GM19395 (cell line): ENCODE measurements at regions not wholly inside any gene's neighbourhood (a gene's known extent, or its start where the extent isn't known, plus 50 kb on each side); places are given as distances from the start of the nearest gene placed in this dataset.

ENCODE experiments used
- ATAC-seq: cut with Tn5 transposase; IDR thresholded peaks from one replicate; pipeline ENCODE4 v1.9.1; 2021; ENCODE audit warnings: mild to moderate bottlenecking, moderate library complexity; ENCODE audit not compliant: unreplicated experiment

GRCh38 chr7:7044806-7045205 lies 137.5 kb upstream of the C1GALT1 start:
- ATAC-seq = no peak

GRCh38 chr7:7048213-7048612 lies 134.1 kb upstream of the C1GALT1 start:
- ATAC-seq = no peak

DNA sequence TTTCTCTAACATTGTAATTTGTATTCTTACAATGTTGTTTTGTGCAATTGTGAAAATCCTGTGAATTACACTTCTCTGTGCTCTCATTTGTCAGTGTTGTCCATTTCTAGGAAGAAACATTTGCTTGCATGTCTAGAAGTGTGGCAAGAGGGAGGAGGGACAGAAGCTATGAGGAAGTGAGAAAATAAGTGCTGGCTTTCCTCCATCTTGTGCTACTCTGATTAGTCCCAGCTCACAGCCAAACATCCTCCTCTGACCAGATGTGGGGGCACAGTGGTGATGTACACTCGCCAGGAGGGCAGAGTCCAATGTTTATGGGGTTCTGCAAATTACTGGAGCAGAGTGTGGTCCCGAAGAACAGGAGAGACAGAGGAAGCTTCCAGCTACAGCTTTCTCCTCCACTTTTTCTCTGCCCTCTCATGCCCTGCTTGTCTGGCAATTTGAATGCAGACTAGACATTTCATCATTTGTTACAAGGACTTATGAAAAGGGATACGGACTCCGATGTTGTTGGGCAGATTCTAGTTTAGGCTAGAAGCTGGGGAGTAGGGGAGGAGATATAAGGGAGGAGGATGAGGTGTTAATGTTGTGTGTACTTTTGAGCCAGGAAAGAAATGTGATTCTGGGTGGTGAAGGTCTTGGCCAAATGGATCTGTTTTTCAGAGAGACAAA lies 131.0 kb upstream of the C1GALT1 start:
- ATAC-seq = peak; percentile 94

GRCh38 chr7:7054252-7054830 lies 128.0 kb upstream of the C1GALT1 start:
- no peak for ATAC-seq

- ATAC-seq = no peak
Observed at GRCh38 chr7:7060828-7061599, 121.3 kb upstream of the C1GALT1 start.

GRCh38 chr7:7077945-7078344 lies 104.4 kb upstream of the C1GALT1 start:
- no peak for ATAC-seq

DNA sequence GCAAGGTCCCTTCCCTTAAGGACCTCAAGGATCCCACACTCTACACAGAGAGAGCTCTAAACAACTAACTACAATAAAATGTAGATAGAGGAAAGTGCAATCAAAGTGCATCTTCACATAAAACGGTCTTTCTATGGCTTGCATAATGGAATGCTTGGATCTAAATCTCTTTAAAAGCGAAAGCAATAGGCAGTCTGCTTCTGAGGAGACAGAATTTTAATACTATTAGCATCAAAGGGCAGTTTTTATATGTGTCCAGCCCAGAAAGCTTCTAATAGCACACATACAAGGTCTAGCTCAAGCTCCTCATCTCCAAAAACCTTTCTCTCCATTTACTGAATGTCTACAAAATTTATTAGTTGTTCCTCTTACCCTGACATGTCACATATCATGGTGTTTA lies 101.5 kb upstream of the C1GALT1 start:
- no peak for ATAC-seq

- ATAC-seq = no peak
Observed at GRCh38 chr7:7090460-7090859, 91.9 kb upstream of the C1GALT1 start.

DNA sequence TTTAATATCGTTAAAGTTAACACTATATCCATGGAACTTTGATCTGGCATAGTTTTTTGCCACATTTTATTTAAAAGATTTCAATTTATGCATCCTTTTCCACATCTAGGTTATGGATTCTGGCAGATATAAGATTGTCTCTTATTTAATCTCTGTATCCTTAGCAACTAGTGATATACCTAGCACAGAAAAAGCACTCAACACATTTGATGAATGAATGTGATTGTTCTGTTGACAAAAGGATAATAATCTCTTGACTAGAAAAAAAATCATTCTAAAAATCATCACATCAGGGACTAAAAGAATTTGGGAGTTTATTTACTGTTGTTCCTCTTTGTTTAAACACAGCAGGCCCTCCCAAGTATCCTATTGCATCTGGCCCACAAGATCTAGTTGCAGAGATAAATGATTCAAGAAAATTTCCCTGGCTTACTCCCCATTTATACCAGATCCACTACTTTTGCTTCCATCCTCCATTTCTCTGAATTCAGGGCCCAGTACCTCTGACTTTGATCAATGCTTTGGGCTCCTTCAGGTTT lies 84.0 kb upstream of the C1GALT1 start:
- ATAC-seq = no peak

- no peak for ATAC-seq
Observed at GRCh38 chr7:7099584-7100014, 82.7 kb upstream of the C1GALT1 start.

- no peak for ATAC-seq
Observed at GRCh38 chr7:7100432-7100849, 81.9 kb upstream of the C1GALT1 start.

- no peak for ATAC-seq
Observed at GRCh38 chr7:7102906-7103305, 79.4 kb upstream of the C1GALT1 start.

GRCh38 chr7:7103343-7104313 lies 78.7 kb upstream of the C1GALT1 start:
- ATAC-seq = peak; percentile 67

- ATAC-seq = no peak
Observed at GRCh38 chr7:7104314-7104698, 78.0 kb upstream of the C1GALT1 start.

DNA sequence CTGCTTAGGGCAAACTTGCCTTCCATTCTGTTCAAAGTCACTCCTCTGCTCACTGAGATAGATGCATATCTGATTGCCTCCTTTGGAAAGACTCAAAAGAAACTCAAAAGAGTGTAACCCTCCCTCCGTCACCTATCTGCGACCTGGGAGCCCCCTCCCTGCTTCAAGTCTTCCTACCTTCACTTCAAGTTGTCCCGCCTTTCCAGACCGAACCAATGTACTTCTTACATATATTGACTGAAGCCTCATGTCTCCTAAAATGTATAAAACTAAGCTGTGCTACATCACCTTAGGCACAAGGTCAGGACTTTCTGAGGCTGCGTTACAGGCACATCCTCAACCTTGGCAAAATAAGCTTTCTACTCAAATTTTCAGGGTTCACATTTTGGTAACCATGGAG lies 77.4 kb upstream of the C1GALT1 start:
- ATAC-seq = no peak

DNA sequence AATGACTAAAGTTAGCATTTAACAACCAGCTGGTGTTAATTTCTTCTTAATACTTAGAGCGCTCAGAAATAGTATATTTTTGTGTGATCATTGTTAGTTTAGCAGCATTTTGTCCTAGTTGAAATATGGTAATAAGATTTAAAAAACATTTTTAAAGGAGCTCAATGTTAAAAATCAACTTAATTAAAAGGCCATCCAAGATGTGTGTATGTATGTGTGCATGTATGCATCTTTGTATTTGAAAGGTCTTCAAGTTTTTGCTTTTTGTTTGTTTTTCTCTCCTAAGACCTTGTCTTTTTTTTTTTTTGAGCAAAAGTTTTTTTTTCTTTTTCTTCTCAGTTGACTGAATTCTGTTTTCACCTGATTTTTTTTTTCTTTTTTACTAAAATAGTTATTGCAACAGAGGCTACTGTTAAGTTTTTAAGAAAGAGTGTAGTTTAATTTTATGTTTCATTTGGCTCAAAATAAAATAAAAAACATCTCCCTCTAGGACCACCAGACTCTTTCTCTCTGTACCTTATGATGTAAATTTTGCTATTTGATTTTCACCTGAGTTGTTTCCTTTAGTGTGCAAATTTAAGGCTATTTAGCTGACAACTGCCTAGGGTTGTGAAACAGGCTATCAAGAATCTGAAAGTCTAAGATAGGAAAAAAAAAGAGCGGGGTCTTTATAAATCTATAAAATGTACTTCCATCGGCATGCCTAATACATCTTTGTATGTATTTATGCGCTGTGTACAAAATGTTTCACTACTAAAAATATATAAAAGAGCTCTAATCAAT lies 76.4 kb upstream of the C1GALT1 start:
- ATAC-seq = no peak

- ATAC-seq = no peak
Observed at GRCh38 chr7:7108931-7109330, 73.4 kb upstream of the C1GALT1 start.

DNA sequence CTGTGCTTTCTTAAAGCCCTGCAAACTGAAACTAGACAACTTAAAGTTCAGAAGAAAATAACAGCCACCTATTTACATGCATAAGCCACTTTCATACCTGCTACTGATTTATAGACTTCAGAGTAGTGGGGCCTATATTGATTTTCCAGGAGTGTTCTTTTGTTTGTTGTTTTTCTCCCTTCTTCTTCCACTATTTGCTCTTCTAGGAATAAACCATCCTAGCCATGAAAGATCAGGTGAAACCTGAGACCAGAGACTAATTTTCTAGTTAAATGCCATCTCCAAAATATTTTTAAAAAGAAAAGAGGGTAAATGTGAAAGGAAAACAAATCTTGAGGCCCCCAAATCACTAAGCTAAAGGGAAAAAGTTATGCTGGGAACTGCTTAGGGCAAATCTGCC lies 72.4 kb upstream of the C1GALT1 start:
- ATAC-seq = no peak

GRCh38 chr7:7110706-7111105 lies 71.6 kb upstream of the C1GALT1 start:
- no peak for ATAC-seq

DNA sequence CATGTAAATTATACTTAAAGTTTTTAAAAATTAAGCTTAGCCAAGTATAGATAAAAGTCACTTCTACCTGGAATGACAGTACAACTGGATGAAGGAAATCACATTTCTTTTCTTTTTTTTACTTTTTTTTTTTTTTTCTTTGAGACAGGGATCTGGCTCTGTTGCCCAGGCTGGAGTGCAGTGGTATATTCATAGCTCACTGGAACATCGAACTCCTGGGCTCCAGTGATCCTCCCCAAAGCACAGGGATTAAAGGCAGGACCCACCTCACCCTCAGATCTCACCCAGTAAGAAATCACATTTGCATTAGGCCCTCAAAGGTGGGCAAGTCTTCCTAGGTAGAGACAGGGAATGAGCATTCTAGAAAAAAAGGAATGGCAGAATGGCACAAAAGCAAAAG lies 69.5 kb upstream of the C1GALT1 start:
- ATAC-seq = no peak
